ENCODE measurements at regions not wholly inside any gene's neighbourhood (a gene's known extent, or its start where the extent isn't known, plus 50 kb on each side); places are given as distances from the start of the nearest gene placed in this dataset.

GRCh38 chr9:99693888-99694287 lies 127.8 kb upstream of the NR4A3 start:
- TF ChIP-seq CTCF (IDR thresholded peaks at IDR 0.05 in 4 of 5, conservative IDR thresholded peaks at IDR 0.05 in 1 of 5) (no peak), POLR2A (IDR thresholded peaks at IDR 0.05) (no peak)
